Endodermal cell (in vitro differentiated cells): ENCODE measurements at regions not wholly inside any gene's neighbourhood (a gene's known extent, or its start where the extent isn't known, plus 50 kb on each side); places are given as distances from the start of the nearest gene placed in this dataset.

ENCODE experiments used
- DNase-seq: peaks from one replicate; pipeline ENCODE4 v3.0.0-alpha.2; 2017
- H3K27ac ChIP-seq: 2 replicates; pipeline ENCODE4 v1.5.1; 2013; ENCODE audit warnings: mild to moderate bottlenecking, low read depth, low read length, moderate library complexity
- H3K27me3 ChIP-seq: 2 replicates; pipeline ENCODE4 v1.6.1; 2013; ENCODE audit warnings: mild to moderate bottlenecking, low read length, moderate library complexity; ENCODE audit not compliant: insufficient read depth, control insufficient read depth, poor library complexity, severe bottlenecking
- H3K36me3 ChIP-seq: 2 replicates; pipeline ENCODE4 v1.7.0; 2013; ENCODE audit warnings: mild to moderate bottlenecking, low read length, moderate library complexity; ENCODE audit not compliant: control insufficient read depth, insufficient read depth
- H3K4me1 ChIP-seq: one replicate; pipeline ENCODE4 v1.7.0; 2013; ENCODE audit warnings: low read length; ENCODE audit not compliant: control insufficient read depth, insufficient read depth
- H3K4me3 ChIP-seq: 2 replicates; pipeline ENCODE4 v1.5.1; 2013; ENCODE audit warnings: mild to moderate bottlenecking, low read length, moderate library complexity
- H3K9ac ChIP-seq: 2 replicates; pipeline ENCODE4 v1.6.1; 2013; ENCODE audit warnings: mild to moderate bottlenecking, low read length, moderate library complexity; ENCODE audit not compliant: poor library complexity, severe bottlenecking; ENCODE audit errors: extremely low read depth
- H3K9me3 ChIP-seq: 2 replicates; pipeline ENCODE4 v1.6.1; 2013; ENCODE audit warnings: mild to moderate bottlenecking, low read length, moderate library complexity; ENCODE audit not compliant: control insufficient read depth
- H3K27ac Mint-ChIP-seq: 2 replicates; pipeline ENCODE4 v1.8.0; 2020; ENCODE audit warnings: mixed read lengths
- H3K27me3 Mint-ChIP-seq: 2 replicates; pipeline ENCODE4 v1.8.0; 2021; ENCODE audit warnings: mild to moderate bottlenecking, mixed read lengths; ENCODE audit not compliant: insufficient read depth
- H3K36me3 Mint-ChIP-seq: 2 replicates; pipeline ENCODE4 v1.8.0; 2020; ENCODE audit warnings: low read depth, mixed read lengths
- H3K4me1 Mint-ChIP-seq: 2 replicates; pipeline ENCODE4 v1.8.0; 2020; ENCODE audit warnings: mixed read lengths
- H3K4me3 Mint-ChIP-seq: 2 replicates; pipeline ENCODE4 v1.8.0; 2020; ENCODE audit warnings: mild to moderate bottlenecking, moderate library complexity, mixed read lengths
- H3K9me3 Mint-ChIP-seq: 2 replicates; pipeline ENCODE4 v1.8.0; 2020; ENCODE audit warnings: mild to moderate bottlenecking, mixed read lengths
- WGBS, 2 experiments: methylation state at CpG; one replicate each; pipeline versions ENCODE4 v1.1.5 to v1.1.7; 2013; ENCODE audit warnings: missing lambda C conversion rate in 2 of 2, mixed read lengths in 1 of 2; ENCODE audit not compliant: insufficient coverage in 1 of 2, insufficient read length in 1 of 2; 5-methylcytosine and 5-hydroxymethylcytosine counted together
- TF ChIP-seq, protein P1 (sequence below): fragments of 200-600 bp; sonication (generic); conservative IDR thresholded peaks from 2 replicates; pipeline ENCODE4 v1.5.0; 2021; ENCODE audit warnings: antibody characterized with exemption, mild to moderate bottlenecking

GRCh38 chrX:11040405-11040804, 70.7 kb upstream of the HCCS start:
- no peaks in the 10 kb centered on the region for H3K27me3 ChIP-seq
- Mint-ChIP-seq H3K4me1 (no peaks in the 10 kb centered on the region), H3K4me3 (no peak overlapping the region), H3K36me3 (no peaks in the 10 kb centered on the region), H3K27me3 (no peaks in the 10 kb centered on the region), H3K9me3 (peaks cover 38% of the 10 kb centered on the region), H3K27ac (no peak overlapping the region)
- H3K9me3 ChIP-seq, result no peaks in the 10 kb centered on the region
- no peak overlapping the region for H3K9ac ChIP-seq
- TF ChIP-seq, protein P1, sequence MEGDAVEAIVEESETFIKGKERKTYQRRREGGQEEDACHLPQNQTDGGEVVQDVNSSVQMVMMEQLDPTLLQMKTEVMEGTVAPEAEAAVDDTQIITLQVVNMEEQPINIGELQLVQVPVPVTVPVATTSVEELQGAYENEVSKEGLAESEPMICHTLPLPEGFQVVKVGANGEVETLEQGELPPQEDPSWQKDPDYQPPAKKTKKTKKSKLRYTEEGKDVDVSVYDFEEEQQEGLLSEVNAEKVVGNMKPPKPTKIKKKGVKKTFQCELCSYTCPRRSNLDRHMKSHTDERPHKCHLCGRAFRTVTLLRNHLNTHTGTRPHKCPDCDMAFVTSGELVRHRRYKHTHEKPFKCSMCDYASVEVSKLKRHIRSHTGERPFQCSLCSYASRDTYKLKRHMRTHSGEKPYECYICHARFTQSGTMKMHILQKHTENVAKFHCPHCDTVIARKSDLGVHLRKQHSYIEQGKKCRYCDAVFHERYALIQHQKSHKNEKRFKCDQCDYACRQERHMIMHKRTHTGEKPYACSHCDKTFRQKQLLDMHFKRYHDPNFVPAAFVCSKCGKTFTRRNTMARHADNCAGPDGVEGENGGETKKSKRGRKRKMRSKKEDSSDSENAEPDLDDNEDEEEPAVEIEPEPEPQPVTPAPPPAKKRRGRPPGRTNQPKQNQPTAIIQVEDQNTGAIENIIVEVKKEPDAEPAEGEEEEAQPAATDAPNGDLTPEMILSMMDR, result peak; percentile 31
- no peak overlapping the region for H3K4me3 ChIP-seq
- WGBS, 2 experiments, result 62% methylated on average over 1 of the region's 1 CpG; no CpG with 5 or more reads in 1 of the 2 experiments
- H3K4me1 ChIP-seq, result no peaks in the 10 kb centered on the region
- no peak overlapping the region for H3K27ac ChIP-seq
- H3K36me3 ChIP-seq, result no peaks in the 10 kb centered on the region
- no peak for DNase-seq

- H3K27me3 Mint-ChIP-seq, result no peaks in the 10 kb centered on the region
- no peak overlapping the region for H3K27ac Mint-ChIP-seq
- 95% methylated on average over 2 of the region's 2 CpGs; no CpG with 5 or more reads in 1 of the 2 experiments for WGBS, 2 experiments
- Histone ChIP-seq H3K36me3 (no peaks in the 10 kb centered on the region), H3K27ac (no peak overlapping the region), H3K9ac (no peak overlapping the region), H3K4me3 (no peak overlapping the region), H3K9me3 (no peaks in the 10 kb centered on the region), H3K4me1 (no peaks in the 10 kb centered on the region), H3K27me3 (no peaks in the 10 kb centered on the region)
- H3K36me3 Mint-ChIP-seq, result no peaks in the 10 kb centered on the region
- H3K4me3 Mint-ChIP-seq, result no peak overlapping the region
- DNase-seq, result no peak
- TF ChIP-seq, protein P1, result no peak
- no peaks in the 10 kb centered on the region for H3K4me1 Mint-ChIP-seq
- peaks cover 42% of the 10 kb centered on the region for H3K9me3 Mint-ChIP-seq
These were observed 70.1 kb upstream of the HCCS start for GRCh38 chrX:11040996-11041395.

DNA sequence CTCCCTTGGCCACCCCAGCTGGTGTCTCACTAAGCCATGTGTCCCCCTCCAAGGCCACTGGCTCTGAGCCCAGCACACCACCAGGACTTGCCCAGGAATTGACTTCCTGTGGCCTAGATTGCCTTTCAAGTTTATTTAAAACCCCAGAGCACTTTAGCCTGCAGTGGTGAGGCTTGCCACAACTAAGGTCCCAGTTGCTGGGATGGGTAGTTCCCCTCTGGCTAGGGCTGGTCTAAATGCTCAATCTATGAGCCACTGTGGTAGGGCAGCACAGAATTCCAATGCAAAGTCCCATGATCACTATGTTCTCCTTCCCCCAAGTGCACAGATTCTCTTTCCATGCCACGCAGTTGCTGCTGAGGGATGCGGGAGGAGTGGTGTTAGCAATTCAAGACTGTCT, 61.1 kb upstream of the HCCS start:
- WGBS, 2 experiments, result 100% methylated on average over 2 of the region's 2 CpGs; no CpG with 5 or more reads in 1 of the 2 experiments
- H3K4me3 ChIP-seq, result no peak overlapping the region
- no peak overlapping the region for H3K27ac ChIP-seq
- H3K27me3 Mint-ChIP-seq, result no peaks in the 10 kb centered on the region
- TF ChIP-seq, protein P1, result no peak
- no peak overlapping the region for H3K9ac ChIP-seq
- DNase-seq, result no peak
- H3K4me3 Mint-ChIP-seq, result no peak overlapping the region
- no peaks in the 10 kb centered on the region for H3K4me1 Mint-ChIP-seq
- H3K9me3 ChIP-seq, result no peaks in the 10 kb centered on the region
- H3K27me3 ChIP-seq, result no peaks in the 10 kb centered on the region
- H3K4me1 ChIP-seq, result no peaks in the 10 kb centered on the region
- H3K36me3 ChIP-seq, result no peaks in the 10 kb centered on the region
- no peak overlapping the region for H3K27ac Mint-ChIP-seq
- no peaks in the 10 kb centered on the region for H3K36me3 Mint-ChIP-seq
- peaks cover 56% of the 10 kb centered on the region for H3K9me3 Mint-ChIP-seq
